ACHN (cell line): ENCODE measurements at regions not wholly inside any gene's neighbourhood (a gene's known extent, or its start where the extent isn't known, plus 50 kb on each side); places are given as distances from the start of the nearest gene placed in this dataset.

Source experiments
- DNase-seq: peaks from one replicate; pipeline ENCODE4 v3.0.0-alpha.2; 2015
- in situ Hi-C: cut with HindIII; loops from 2 replicates; pipeline ENCODE4 v1.10.0; 2017; ENCODE audit warnings: low sequenced_read_pairs, low pct_ligation_motif_present, low pct_unique_long_range_greater_than_20kb

GRCh38 chr16:65463652-65464260 is 341.9 kb upstream of the CDH11 start:
- in situ Hi-C loops = no loop called here
- DNase-seq = no peak

GRCh38 chr16:65457084-65457483 is 335.2 kb upstream of the CDH11 start:
- no peak for DNase-seq
- in situ Hi-C loops = no loop called here

DNA sequence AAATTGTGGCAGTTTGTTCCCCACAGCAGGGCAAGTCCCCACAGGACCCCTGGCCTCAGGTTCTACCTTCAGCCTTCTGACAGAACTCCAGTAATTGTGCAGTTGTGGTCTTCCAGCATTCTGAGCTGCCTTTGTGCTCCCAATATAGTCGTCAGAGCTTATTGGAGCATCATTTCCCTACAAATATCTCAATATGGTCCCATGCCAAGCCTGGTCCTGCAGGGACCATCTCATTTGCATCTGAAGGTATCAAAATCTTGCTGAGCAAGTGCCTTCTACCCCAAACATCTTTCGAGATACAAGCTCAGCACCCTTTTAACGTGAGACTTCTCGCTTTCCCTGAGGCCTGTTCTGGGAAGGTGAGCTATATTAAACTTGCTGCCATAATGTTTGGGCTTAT is 333.9 kb upstream of the CDH11 start:
- no peak for DNase-seq
- in situ Hi-C loops = no loop called here

- in situ Hi-C loops = no loop called here
- no peak for DNase-seq
Observed at GRCh38 chr16:65453646-65454045, 331.8 kb upstream of the CDH11 start.

DNA sequence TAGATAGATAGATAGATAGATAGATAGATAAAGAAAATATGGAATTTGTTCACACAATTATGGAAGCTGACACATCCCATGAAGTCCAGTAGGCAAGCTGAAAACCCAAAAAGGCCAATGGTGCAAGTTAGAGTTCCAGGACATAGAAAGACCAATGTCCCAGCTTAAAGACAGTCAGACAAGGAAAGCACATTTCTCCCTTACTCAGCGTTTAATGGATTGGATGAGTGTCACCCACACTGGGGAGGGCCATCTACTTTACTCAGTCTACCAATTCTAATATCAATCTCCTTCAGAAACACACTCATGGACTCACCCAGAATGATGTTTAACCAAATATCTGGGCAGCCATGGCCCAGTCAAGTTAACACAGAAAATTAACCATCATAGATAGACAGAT is 327.7 kb upstream of the CDH11 start:
- in situ Hi-C loops = no loop called here

GRCh38 chr16:65446427-65446826 is 324.6 kb upstream of the CDH11 start:
- no peak for DNase-seq
- in situ Hi-C loops = no loop called here

More for the DNA sequence above, 327.7 kb upstream of the CDH11 start:
- no peak for DNase-seq

DNA sequence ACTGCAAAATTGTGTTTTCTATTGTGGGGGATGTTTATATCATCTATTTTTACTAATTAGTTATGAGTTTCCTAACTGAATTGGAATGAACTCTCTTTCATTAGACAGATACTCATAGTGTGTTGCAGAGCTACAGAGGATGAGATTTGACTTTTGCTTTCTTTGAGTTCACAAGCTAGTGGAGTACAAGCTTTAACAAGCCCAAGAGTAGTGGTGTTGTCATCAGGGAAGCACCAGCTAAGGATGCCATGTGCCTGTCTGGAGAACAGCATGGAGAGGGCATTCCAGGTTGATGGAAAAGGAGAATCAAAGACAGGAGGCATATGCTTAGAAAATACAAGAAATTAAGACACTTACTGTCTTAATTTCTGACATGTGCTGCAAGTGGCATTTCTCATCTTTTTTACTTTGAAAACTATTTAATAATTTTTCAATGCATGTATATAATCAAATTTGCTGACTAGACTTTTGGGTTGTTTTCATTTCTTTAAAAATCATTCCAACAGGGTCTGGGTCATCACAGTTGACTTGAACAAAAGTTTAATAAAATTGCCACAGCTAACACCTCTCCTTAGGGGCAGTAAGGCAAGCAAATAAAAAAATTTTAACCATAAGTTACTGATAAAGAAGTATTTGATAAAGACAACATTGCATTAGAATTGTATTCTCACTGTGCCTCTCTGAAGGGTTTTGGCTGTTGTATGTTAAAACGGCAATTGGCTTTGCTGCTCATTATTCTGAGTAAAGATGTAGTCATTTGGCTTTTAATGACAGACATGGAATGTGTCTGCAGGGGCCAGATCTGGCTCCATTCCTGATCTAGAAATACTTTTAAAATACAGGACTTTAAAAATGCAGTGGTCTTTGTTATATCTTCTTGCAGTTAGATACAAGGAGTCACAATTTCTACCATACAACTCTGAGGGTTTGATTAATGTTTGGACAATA is 323.7 kb upstream of the CDH11 start:
- in situ Hi-C loops = no loop called here
- DNase-seq = no peak

DNA sequence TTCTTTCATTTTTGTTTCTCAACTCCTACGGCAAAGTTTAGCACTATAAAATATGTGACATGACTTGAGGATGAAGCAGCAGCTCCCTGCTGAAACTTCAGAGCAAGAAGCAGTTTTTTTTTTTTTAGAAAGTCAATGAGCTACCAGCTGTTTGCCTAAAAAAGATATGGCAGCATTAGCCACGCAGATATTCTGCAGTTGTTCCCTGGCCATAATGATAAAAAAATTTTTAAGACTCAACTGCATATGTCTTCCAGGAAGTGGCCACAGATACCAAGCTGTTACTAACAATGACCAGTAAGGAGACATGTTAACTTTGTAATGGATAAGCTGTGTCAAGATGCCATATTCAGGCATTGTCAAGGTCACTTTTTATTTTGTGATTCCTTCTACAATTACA is 319.6 kb upstream of the CDH11 start:
- in situ Hi-C loops = no loop called here
- DNase-seq = no peak

DNA sequence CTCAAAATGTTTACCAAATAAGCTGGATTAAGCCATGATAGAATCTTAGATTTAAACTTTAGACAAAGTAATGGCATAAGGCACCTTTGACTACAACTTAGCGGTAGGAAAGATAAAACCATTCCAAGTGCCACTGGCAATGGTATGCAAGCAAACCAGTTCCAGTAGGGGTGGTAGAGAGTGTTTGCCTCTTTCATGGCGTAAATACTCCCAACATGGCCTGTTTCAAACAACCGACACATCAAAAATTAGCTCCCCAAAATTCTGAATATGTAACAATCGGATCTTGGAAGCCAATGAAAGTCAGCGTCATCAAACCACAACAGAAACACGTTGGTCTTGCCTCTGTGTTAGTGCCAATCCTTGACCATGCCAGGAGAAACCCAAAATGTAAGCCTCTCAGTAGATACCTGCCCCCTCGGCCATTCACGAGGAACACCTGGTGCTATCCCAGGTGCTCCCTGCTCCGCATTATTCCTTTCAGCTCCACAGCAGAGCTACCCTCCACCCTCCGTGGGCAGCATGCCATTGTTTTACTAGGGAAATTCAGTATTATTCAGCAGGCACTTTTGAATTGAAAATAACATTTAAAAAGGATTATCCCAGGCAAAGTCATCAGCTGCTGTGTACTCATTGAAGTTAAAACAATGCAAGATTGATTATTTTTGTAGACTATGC is 307.8 kb upstream of the CDH11 start:
- no peak for DNase-seq
- in situ Hi-C loops = no loop called here

GRCh38 chr16:65426484-65426883 is 304.6 kb upstream of the CDH11 start:
- DNase-seq = no peak
- in situ Hi-C loops = no loop called here

DNA sequence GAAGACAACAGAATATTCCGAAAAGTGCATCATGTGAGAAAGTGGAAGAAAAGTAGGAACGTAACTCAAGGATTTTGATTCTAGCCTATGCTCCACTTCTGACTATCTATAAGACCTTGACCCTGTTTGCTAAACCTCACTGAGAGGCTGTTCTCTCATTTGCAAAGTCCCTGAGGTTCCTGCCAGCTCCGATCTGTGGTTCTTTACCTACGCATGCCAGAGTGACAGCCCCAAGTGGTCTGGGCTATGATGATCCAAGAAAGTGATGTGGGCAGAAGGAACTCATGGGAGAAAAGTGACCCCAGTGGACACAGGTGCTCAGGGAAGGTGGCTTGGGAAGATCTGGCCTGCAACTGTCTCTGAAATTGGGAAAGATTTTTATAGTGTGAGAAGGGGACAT is 301.1 kb upstream of the CDH11 start:
- in situ Hi-C loops = no loop called here
- DNase-seq = no peak

DNA sequence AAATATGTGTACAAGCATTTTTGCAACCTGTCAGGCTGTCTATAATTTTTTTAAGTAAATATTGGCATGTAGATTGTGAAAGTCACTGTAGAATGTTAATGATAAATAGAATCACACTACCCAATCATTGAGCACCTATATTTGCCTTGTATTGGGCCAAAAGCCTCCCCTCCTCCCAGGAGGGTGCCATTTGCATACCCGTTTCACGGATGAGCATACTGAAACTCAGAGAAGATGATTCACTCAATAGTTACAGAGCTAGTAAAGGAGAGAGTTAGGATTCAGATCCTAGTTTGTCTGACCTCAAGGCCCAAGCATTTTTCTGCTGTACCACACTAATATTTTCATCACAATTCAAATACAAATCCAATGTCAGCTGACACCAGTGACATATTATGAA is 299.7 kb upstream of the CDH11 start:
- in situ Hi-C loops = no loop called here
- no peak for DNase-seq

DNA sequence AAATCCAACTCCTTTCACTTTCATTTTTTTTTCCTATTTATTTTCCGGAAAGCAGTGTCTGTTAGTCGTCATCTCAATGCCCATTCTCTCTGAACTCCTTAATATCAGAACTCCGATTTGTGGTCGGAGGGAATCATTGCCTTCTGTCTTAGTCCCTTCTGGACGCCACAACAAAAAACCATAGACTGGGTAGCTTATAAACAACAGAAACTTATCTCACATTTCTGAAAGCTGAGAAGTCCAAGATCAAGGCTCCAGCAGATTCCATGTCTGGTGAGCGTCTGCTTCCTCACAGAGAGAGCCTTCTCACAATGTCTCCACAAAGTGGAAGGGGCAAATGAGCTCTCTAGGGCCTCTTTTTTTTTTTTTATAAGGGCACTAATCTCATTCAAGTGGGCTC is 296.6 kb upstream of the CDH11 start:
- no peak for DNase-seq
- in situ Hi-C loops = no loop called here

- DNase-seq = no peak
- in situ Hi-C loops = no loop called here
Observed at GRCh38 chr16:65415460-65415859, 293.6 kb upstream of the CDH11 start.

- DNase-seq = no peak
- in situ Hi-C loops = no loop called here
Observed at GRCh38 chr16:65414284-65414984, 292.6 kb upstream of the CDH11 start.

DNA sequence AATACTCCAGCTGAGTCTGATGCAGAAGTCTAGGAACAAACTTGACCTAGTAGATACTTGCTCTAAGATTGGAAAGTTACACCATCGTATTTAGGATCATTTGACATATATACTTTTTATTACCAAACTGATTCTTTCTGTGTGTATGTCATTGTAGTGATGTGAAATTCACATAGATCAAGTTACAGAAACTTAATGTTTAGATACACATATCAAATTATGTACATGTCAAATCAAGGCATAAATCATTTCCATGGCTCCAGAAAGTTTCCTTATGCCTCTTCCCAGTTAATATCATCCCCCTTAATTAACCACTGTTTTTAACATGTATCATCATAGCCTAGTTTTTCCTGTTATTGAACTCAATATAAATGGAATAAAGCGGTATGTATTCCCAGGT is 292.0 kb upstream of the CDH11 start:
- no peak for DNase-seq
- in situ Hi-C loops = no loop called here

GRCh38 chr16:65410801-65411200 is 288.9 kb upstream of the CDH11 start:
- no peak for DNase-seq
- in situ Hi-C loops = no loop called here

- in situ Hi-C loops = no loop called here
Observed at GRCh38 chr16:65409510-65409909, 287.6 kb upstream of the CDH11 start.

GRCh38 chr16:65406933-65407332 is 285.1 kb upstream of the CDH11 start:
- in situ Hi-C loops = no loop called here
- DNase-seq = no peak

More at GRCh38 chr16:65409510-65409909, 287.6 kb upstream of the CDH11 start:
- DNase-seq = no peak
